H9 (cell line): ENCODE measurements at regions not wholly inside any gene's neighbourhood (a gene's known extent, or its start where the extent isn't known, plus 50 kb on each side); places are given as distances from the start of the nearest gene placed in this dataset.

ENCODE experiments used
- DNase-seq: peaks from one replicate; pipeline ENCODE4 v3.0.0-alpha.2; 2017
- H2AFZ ChIP-seq: one replicate; pipeline ENCODE4 v1.6.1; 2013; ENCODE audit warnings: mild to moderate bottlenecking, low read length, control low read depth, moderate library complexity
- H2AK5ac ChIP-seq: 2 replicates; pipeline ENCODE4 v1.6.1; 2013; ENCODE audit warnings: low read length, control low read depth, mixed read lengths; ENCODE audit not compliant: insufficient read length
- H2BK120ac ChIP-seq: one replicate; pipeline ENCODE4 v1.6.1; 2013; ENCODE audit warnings: low read depth, mild to moderate bottlenecking, low read length, control low read depth, inconsistent platforms; ENCODE audit not compliant: poor library complexity, severe bottlenecking
- H2BK12ac ChIP-seq: 2 replicates; pipeline ENCODE4 v1.6.1; 2013; ENCODE audit warnings: low read length, control low read depth, mixed read lengths, low read depth; ENCODE audit not compliant: insufficient read length
- H2BK15ac ChIP-seq: 2 replicates; pipeline ENCODE4 v1.6.1; 2013; ENCODE audit warnings: low read depth, low read length, control low read depth
- H2BK20ac ChIP-seq: one replicate; pipeline ENCODE4 v1.6.1; 2013; ENCODE audit warnings: low read depth, mild to moderate bottlenecking, low read length, control low read depth, inconsistent platforms; ENCODE audit not compliant: poor library complexity, severe bottlenecking
- H2BK5ac ChIP-seq: 2 replicates; pipeline ENCODE4 v1.6.1; 2013; ENCODE audit warnings: low read length, control low read depth, mixed read lengths; ENCODE audit not compliant: insufficient read length
- H3K14ac ChIP-seq: 2 replicates; pipeline ENCODE4 v1.6.1; 2013; ENCODE audit warnings: low read length, control low read depth; ENCODE audit not compliant: insufficient read depth
- H3K18ac ChIP-seq: 2 replicates; pipeline ENCODE4 v1.6.1; 2013; ENCODE audit warnings: low read depth, mild to moderate bottlenecking, mixed read lengths, low read length, control low read depth; ENCODE audit not compliant: insufficient read length
- H3K23ac ChIP-seq: 2 replicates; pipeline ENCODE4 v1.6.1; 2013; ENCODE audit warnings: low read length, control low read depth, mixed read lengths, low read depth; ENCODE audit not compliant: insufficient read length
- H3K23me2 ChIP-seq: 2 replicates; pipeline ENCODE4 v1.6.1; 2013; ENCODE audit warnings: low read depth, mild to moderate bottlenecking, mixed read lengths, low read length, control low read depth; ENCODE audit not compliant: insufficient read length, poor library complexity, severe bottlenecking
- H3K27ac ChIP-seq: 2 replicates; pipeline ENCODE4 v1.5.1; 2013; ENCODE audit warnings: low read length, control low read depth, mixed read lengths, low read depth; ENCODE audit not compliant: insufficient read length
- H3K27me3 ChIP-seq: 2 replicates; pipeline ENCODE4 v1.6.1; 2013; ENCODE audit warnings: low read length, control low read depth, inconsistent platforms; ENCODE audit not compliant: insufficient read depth
- H3K4ac ChIP-seq: 2 replicates; pipeline ENCODE4 v1.6.1; 2013; ENCODE audit warnings: low read depth, mild to moderate bottlenecking, control low read depth, inconsistent platforms, low read length, moderate library complexity
- H3K4me1 ChIP-seq: 2 replicates; pipeline ENCODE4 v1.6.1; 2013; ENCODE audit warnings: low read length, control low read depth, inconsistent platforms; ENCODE audit not compliant: insufficient read depth
- H3K4me2 ChIP-seq: 2 replicates; pipeline ENCODE4 v1.6.1; 2013; ENCODE audit warnings: low read length, control low read depth, mixed read lengths; ENCODE audit not compliant: insufficient read length, insufficient read depth
- H3K56ac ChIP-seq: 2 replicates; pipeline ENCODE4 v1.6.1; 2013; ENCODE audit warnings: low read depth, mild to moderate bottlenecking, mixed read lengths, low read length, control low read depth; ENCODE audit not compliant: insufficient read length
- H3K79me1 ChIP-seq: 2 replicates; pipeline ENCODE4 v1.6.1; 2013; ENCODE audit warnings: low read depth, mild to moderate bottlenecking, moderate library complexity, low read length, control low read depth, inconsistent platforms; ENCODE audit not compliant: insufficient read depth, poor library complexity, severe bottlenecking
- H3K79me2 ChIP-seq: 2 replicates; pipeline ENCODE4 v1.6.1; 2013; ENCODE audit warnings: low read length, control low read depth, inconsistent platforms; ENCODE audit not compliant: insufficient read depth
- H3K9ac ChIP-seq: 2 replicates; pipeline ENCODE4 v1.6.1; 2013; ENCODE audit warnings: low read length, control low read depth, mixed read lengths; ENCODE audit not compliant: insufficient read length; ENCODE audit errors: extremely low read depth
- H3K9me3 ChIP-seq: one replicate; pipeline ENCODE4 v1.6.1; 2013; ENCODE audit warnings: low read depth, low read length, inconsistent platforms; ENCODE audit not compliant: control insufficient read depth
- H3T11ph ChIP-seq: one replicate; pipeline ENCODE4 v1.6.1; 2013; ENCODE audit warnings: mild to moderate bottlenecking, low read length, control low read depth, inconsistent platforms
- H4K20me1 ChIP-seq: one replicate; pipeline ENCODE4 v1.6.1; 2013; ENCODE audit not compliant: control insufficient read depth, insufficient read length, insufficient read depth
- H4K5ac ChIP-seq: 2 replicates; pipeline ENCODE4 v1.6.1; 2013; ENCODE audit warnings: low read depth, mild to moderate bottlenecking, mixed read lengths, low read length, control low read depth; ENCODE audit not compliant: insufficient read length
- H4K8ac ChIP-seq: replicated peaks from 2 replicates; pipeline ENCODE4 v1.6.1; 2013; ENCODE audit warnings: low read length, control low read depth, mixed read lengths, low read depth; ENCODE audit not compliant: insufficient read length
- H4K91ac ChIP-seq: 2 replicates; pipeline ENCODE4 v1.6.1; 2013; ENCODE audit warnings: low read depth, mild to moderate bottlenecking, moderate library complexity, mixed read lengths, low read length, control low read depth; ENCODE audit not compliant: insufficient read length
- H3K27ac Mint-ChIP-seq, 3 experiments: 2 replicates in 2 of 3; 3 replicates in 1 of 3; pipeline ENCODE4 v1.8.0; 2020 to 2021; ENCODE audit warnings: mixed read lengths in 3 of 3, mild to moderate bottlenecking in 1 of 3, moderate library complexity in 1 of 3
- H3K27me3 Mint-ChIP-seq: 2 replicates; pipeline ENCODE4 v1.8.0; 2021; ENCODE audit warnings: low read depth, mild to moderate bottlenecking, moderate library complexity, mixed read lengths
- H3K36me3 Mint-ChIP-seq, 3 experiments: 2 replicates in 2 of 3; 3 replicates in 1 of 3; pipeline ENCODE4 v1.8.0; 2020 to 2021; ENCODE audit warnings: low read depth in 3 of 3, mixed read lengths in 3 of 3; ENCODE audit not compliant: insufficient read depth in 1 of 3
- H3K4me1 Mint-ChIP-seq, 2 experiments: 2 replicates each; pipeline ENCODE4 v1.8.0; 2020; ENCODE audit warnings: mixed read lengths in 2 of 2
- H3K4me3 Mint-ChIP-seq, 2 experiments: 2 replicates in 1 of 2; 3 replicates in 1 of 2; pipeline ENCODE4 v1.8.0; 2020 to 2021; ENCODE audit warnings: mild to moderate bottlenecking in 2 of 2, mixed read lengths in 2 of 2, moderate library complexity in 1 of 2
- H3K9me3 Mint-ChIP-seq, 2 experiments: 2 replicates in 1 of 2; 3 replicates in 1 of 2; pipeline ENCODE4 v1.8.0; 2020; ENCODE audit warnings: mild to moderate bottlenecking in 2 of 2, mixed read lengths in 2 of 2, moderate library complexity in 1 of 2
- CTCF ChIP-seq: fragments of 200-600 bp; sonication (generic); conservative IDR thresholded peaks from 3 replicates; pipeline ENCODE4 v1.8.0; 2021; ENCODE audit warnings: antibody characterized with exemption, mild to moderate bottlenecking
- WGBS: extraction: QIAGEN DNeasy Blood & Tissue Kit; methylation state at CpG from one replicate; pipeline ENCODE4 v1.1.7; 2013; ENCODE audit warnings: missing lambda C conversion rate, low lambda C conversion rate, mixed read lengths; ENCODE audit not compliant: insufficient read length; ENCODE audit errors: extremely low coverage; 5-methylcytosine and 5-hydroxymethylcytosine counted together

GRCh38 chr20:23188377-23189169, 102.4 kb upstream of the CD93 start:
- Histone ChIP-seq H4K8ac (no peak overlapping the region), H2BK15ac (no peak overlapping the region), H2BK20ac (no peak overlapping the region), H3K27ac (no peak overlapping the region), H3K4ac (no peak overlapping the region), H3K9me3 (no peaks in the 10 kb centered on the region), H2AFZ (no peak overlapping the region), H3K23ac (no peak overlapping the region), H3K9ac (no peak overlapping the region), H2BK5ac (no peak overlapping the region), H3K79me2 (no peaks in the 10 kb centered on the region), H3K27me3 (no peaks in the 10 kb centered on the region), H3K14ac (no peak overlapping the region), H3K4me1 (no peaks in the 10 kb centered on the region), H3K56ac (no peak overlapping the region), H2AK5ac (no peak overlapping the region), H3K4me2 (no peak overlapping the region), H4K20me1 (no peaks in the 10 kb centered on the region), H2BK12ac (no peak overlapping the region), H3K23me2 (no peaks in the 10 kb centered on the region), H4K5ac (no peak overlapping the region), H3K18ac (no peak overlapping the region), H3T11ph (no peak overlapping the region), H3K79me1 (no peaks in the 10 kb centered on the region), H2BK120ac (no peak overlapping the region), H4K91ac (no peak overlapping the region)
- WGBS = 100% methylated on average over 2 of the region's 3 CpGs
- no peak for TF ChIP-seq CTCF
- no peak overlapping the region for H3K27ac Mint-ChIP-seq
- H3K4me1 Mint-ChIP-seq = no peaks in the 10 kb centered on the region
- DNase-seq = no peak
- H3K36me3 Mint-ChIP-seq = no peaks in the 10 kb centered on the region; a peak in 1 of 7 replicates
- no peak overlapping the region for H3K4me3 Mint-ChIP-seq
- peaks cover 7% of the 10 kb centered on the region for H3K27me3 Mint-ChIP-seq
- peaks cover 3 to 10% of the 10 kb centered on the region in 2 experiments; a peak in 3 of 5 replicates for H3K9me3 Mint-ChIP-seq
